Left lung (tissue), 4 donors: ENCODE measurements at regions not wholly inside any gene's neighbourhood (a gene's known extent, or its start where the extent isn't known, plus 50 kb on each side); places are given as distances from the start of the nearest gene placed in this dataset.

Experiments used
- ATAC-seq: fragments of 200-7000 bp; cut with Tn5 transposase; one replicate; pipeline ENCODE4 v1.9.1; 2020; ENCODE audit warnings: moderate library complexity
- DNase-seq, 4 donors: peaks; one replicate each; pipeline ENCODE4 v3.0.0-alpha.2; 2013 to 2020
- H3K27ac ChIP-seq, 2 donors: fragments of 200-600 bp; sonication (generic) in 1 of 2; one replicate each; pipeline versions ENCODE4 v1.5.0 to v1.8.0; 2020 to 2021
- H3K27me3 ChIP-seq, 2 donors: fragments of 200-600 bp; sonication (generic) in 1 of 2; one replicate each; pipeline versions ENCODE4 v1.5.0 to v1.8.0; 2020 to 2021
- H3K36me3 ChIP-seq, 2 donors: fragments of 200-600 bp; sonication (generic) in 1 of 2; one replicate each; pipeline versions ENCODE4 v1.5.0 to v1.8.0; 2020 to 2021
- H3K4me1 ChIP-seq, 2 donors: fragments of 200-600 bp; one replicate each; pipeline ENCODE4 v1.8.0; 2021
- H3K4me3 ChIP-seq, 2 donors: fragments of 200-600 bp; sonication (generic) in 1 of 2; one replicate each; pipeline versions ENCODE4 v1.5.0 to v1.8.0; 2020 to 2021; ENCODE audit warnings: mild to moderate bottlenecking in 1 of 2
- H3K9me3 ChIP-seq, 2 donors: fragments of 200-600 bp; sonication (generic) in 1 of 2; one replicate each; pipeline versions ENCODE4 v1.5.0 to v1.8.0; 2020 to 2021
- CTCF ChIP-seq, 2 donors: fragments of 200-600 bp; sonication (generic) in 1 of 2; IDR thresholded peaks; one replicate each; pipeline versions ENCODE4 v1.5.0 to v1.8.0; 2021; ENCODE audit warnings: antibody characterized with exemption in 2 of 2
- intact Hi-C, 2 donors: fragments of 100-400 bp; cut with DNase I; formaldehyde crosslinking; loops; one replicate each; pipeline versions ENCODE4 v1.11.2 to v1.14.2; 2022
- donor health status: DM: no; HTN: yes; CAD: no.
- donor health status: DM: no; HTN: no; CAD: no.

GRCh38 chr11:92053216-92053615 lies 171.4 kb upstream of the FAT3 start:
- ATAC-seq (no peak), DNase-seq (no peak)
- Histone ChIP-seq H3K4me1 (no peaks in the 10 kb centered on the region), H3K9me3 (no peaks in the 10 kb centered on the region), H3K4me3 (no peak overlapping the region), H3K27ac (no peak overlapping the region), H3K27me3 (no peaks in the 10 kb centered on the region), H3K36me3 (no peaks in the 10 kb centered on the region)
- no peak for TF ChIP-seq CTCF (IDR thresholded peaks at IDR 0.05)
- intact Hi-C loops: no loop called here

GRCh38 chr11:92050305-92050704 lies 174.3 kb upstream of the FAT3 start:
- no peaks in the 10 kb centered on the region for H3K27me3 ChIP-seq
- ATAC-seq (no peak), DNase-seq (no peak)
- TF ChIP-seq CTCF (IDR thresholded peaks at IDR 0.05): no peak
- H3K27ac ChIP-seq: no peak overlapping the region
- no peaks in the 10 kb centered on the region for H3K36me3 ChIP-seq
- H3K4me1 ChIP-seq: no peaks in the 10 kb centered on the region
- intact Hi-C loops: no loop called here
- H3K4me3 ChIP-seq: no peak overlapping the region
- no peaks in the 10 kb centered on the region for H3K9me3 ChIP-seq

GRCh38 chr11:92048415-92048814 lies 176.2 kb upstream of the FAT3 start:
- Histone ChIP-seq H3K4me1 (no peaks in the 10 kb centered on the region), H3K4me3 (no peak overlapping the region), H3K27ac (no peak overlapping the region), H3K9me3 (no peaks in the 10 kb centered on the region), H3K27me3 (no peaks in the 10 kb centered on the region), H3K36me3 (no peaks in the 10 kb centered on the region)
- no peak for TF ChIP-seq CTCF (IDR thresholded peaks at IDR 0.05)
- DNase-seq (no peak), ATAC-seq (no peak)
- intact Hi-C loops: no loop called here

GRCh38 chr11:92046103-92046502 lies 178.5 kb upstream of the FAT3 start:
- Histone ChIP-seq H3K4me3 (no peak overlapping the region), H3K36me3 (no peaks in the 10 kb centered on the region), H3K9me3 (no peaks in the 10 kb centered on the region), H3K4me1 (no peaks in the 10 kb centered on the region), H3K27me3 (no peaks in the 10 kb centered on the region), H3K27ac (no peak overlapping the region)
- TF ChIP-seq CTCF (IDR thresholded peaks at IDR 0.05): no peak
- DNase-seq (no peak), ATAC-seq (no peak)
- intact Hi-C loops: no loop called here

- TF ChIP-seq CTCF (IDR thresholded peaks at IDR 0.05): no peak
- no peaks in the 10 kb centered on the region for H3K27me3 ChIP-seq
- H3K9me3 ChIP-seq: no peaks in the 10 kb centered on the region
- DNase-seq: no peak
- no peak for ATAC-seq
- no peaks in the 10 kb centered on the region for H3K4me1 ChIP-seq
- H3K36me3 ChIP-seq: no peaks in the 10 kb centered on the region
- no peak overlapping the region for H3K4me3 ChIP-seq
- H3K27ac ChIP-seq: no peak overlapping the region
- intact Hi-C loops: no loop called here
Measured at GRCh38 chr11:92045301-92045700, 179.3 kb upstream of the FAT3 start.
